ENCODE measurements at regions not wholly inside any gene's neighbourhood (a gene's known extent, or its start where the extent isn't known, plus 50 kb on each side); places are given as distances from the start of the nearest gene placed in this dataset.
A peak's percentile ranks its signal among the peaks of the same experiment; 100 is the strongest.

DNA sequence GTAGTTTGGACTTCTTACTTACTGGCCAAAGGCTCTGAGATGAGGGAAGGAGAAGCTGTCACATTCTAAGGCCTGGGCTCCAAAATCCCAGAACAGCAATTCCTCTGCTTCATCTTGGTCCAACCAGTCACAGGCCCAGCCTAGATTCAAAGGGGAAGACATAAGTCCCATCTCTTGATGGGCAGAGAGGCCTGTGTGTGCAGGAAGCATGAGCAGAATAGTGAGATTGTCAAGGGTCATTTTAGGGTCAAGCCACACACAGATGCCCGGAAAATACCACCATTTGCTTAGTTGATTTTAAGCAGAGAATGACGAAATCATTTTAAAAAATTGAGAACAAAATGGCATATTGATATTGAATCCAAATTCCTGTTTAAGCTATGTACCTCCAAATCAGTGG, 580.9 kb upstream of the ZFP42 start:
- no CpG with 5 or more reads among the region's 2 CpGs for WGBS, 2 experiments (ENCODE audit: extremely low coverage in 2 of 2, insufficient read length in 1 of 2)
- H3K4me1 ChIP-seq (ENCODE audit: control insufficient read depth, insufficient read depth, low read length): no peaks in the 10 kb centered on the region
- no peak overlapping the region for H3K4ac ChIP-seq (ENCODE audit: low read depth, low read length)
- H2AFZ ChIP-seq (replicated peaks; ENCODE audit: low read length, poor library complexity): peak overlapping the region; percentile 69
- no peak overlapping the region for H4K5ac ChIP-seq (ENCODE audit: low read depth, low read length)
- no peak overlapping the region for H3K27ac ChIP-seq (ENCODE audit: insufficient read depth, low read length)
- no peaks in the 10 kb centered on the region for H3K79me1 ChIP-seq (ENCODE audit: low read depth in 1 of 2, low read length in 2 of 2)
- H4K91ac ChIP-seq (ENCODE audit: insufficient read depth, low read depth, low read length): peak overlapping the region; percentile 50; the same call in 1 of the 2 replicates
- H4K20me1 ChIP-seq (ENCODE audit: insufficient read depth, low read length): no peaks in the 10 kb centered on the region
- peak overlapping the region; percentile 61; the same call in 1 of the 3 replicates for H2BK15ac ChIP-seq (ENCODE audit: low read depth, low read length)
- ChIA-PET CTCF (interaction anchor here (1.5 kb wide), 1 partner anchor 386 kb away, joined by 3 read pairs; no protein-coding TSS in a partner anchor), POLR2A (ENCODE audit: unreplicated experiment) (no interaction called here)
- no peaks in the 10 kb centered on the region for H3K27me3 ChIP-seq (ENCODE audit: control insufficient read depth, insufficient read depth, low read length)
- no peak for DNase-seq
- H3K14ac ChIP-seq (replicated peaks; ENCODE audit: low read depth, low read length): no peak overlapping the region; the same call in 1 of the 2 replicates
- H3K36me3 ChIP-seq (ENCODE audit: control insufficient read depth, insufficient read depth, low read length): no peaks in the 10 kb centered on the region
- H2AK5ac ChIP-seq (ENCODE audit: low read depth, low read length): peak overlapping the region; percentile 48; the same call in 1 of the 2 replicates
- no TSS peak for BruUV-seq (replicated peaks)
- H3K9ac ChIP-seq (ENCODE audit: low read depth, low read length): no peak overlapping the region
- no peak for ATAC-seq (ENCODE audit: low read depth)
- H2BK20ac ChIP-seq (ENCODE audit: low read depth, low read length): peak overlapping the region; percentile 70
- H2AK9ac ChIP-seq (replicated peaks; ENCODE audit: low read depth, low read length, poor library complexity): peak overlapping the region; percentile 44
- no peak overlapping the region for H3K4me2 ChIP-seq (ENCODE audit: low read depth, low read length)
- H3K18ac ChIP-seq (ENCODE audit: low read depth, low read length): no peak overlapping the region; the same call in 1 of the 2 replicates
- no peak overlapping the region for H2BK5ac ChIP-seq (ENCODE audit: low read depth, low read length, poor library complexity, severe bottlenecking)
- in situ Hi-C loops (cut with MboI; ENCODE audit: low sequenced_read_pairs): no loop called here
- H3K56ac ChIP-seq (ENCODE audit: extremely low read depth, insufficient read depth, low read length): no peak overlapping the region
- H3K9me1 ChIP-seq (ENCODE audit: insufficient read depth, low read length): no peaks in the 10 kb centered on the region
- H2BK120ac ChIP-seq (ENCODE audit: low read depth, low read length): no peak overlapping the region; the same call in 1 of the 2 replicates
- no peak overlapping the region for H3K4me3 ChIP-seq (ENCODE audit: insufficient read depth, low read depth, low read length)
- H3K23ac ChIP-seq (ENCODE audit: low read depth, low read length): no peak overlapping the region
- no peak overlapping the region; a peak in 1 of 4 replicates for H4K8ac ChIP-seq (ENCODE audit: low read depth in 2 of 2, low read length in 2 of 2)
- dilution Hi-C loops (cut with HindIII; ENCODE audit: low sequenced_read_pairs, unreplicated experiment): no loop called here
- intact Hi-C loops (cut with micrococcal nuclease): no loop called here
- H3K9me3 ChIP-seq (ENCODE audit: control insufficient read depth, insufficient read depth, low read length): peaks cover 5% of the 10 kb centered on the region; the same call in 1 of the 2 replicates
- TF ChIP-seq NFE2L2 (IDR thresholded peaks at IDR 0.05; ENCODE audit: low read depth, low read length): no peak
- no peak for TF ChIP-seq RFX5 (IDR thresholded peaks at IDR 0.05; ENCODE audit: low read depth, low read length)
- TF ChIP-seq POLR2A (IDR thresholded peaks at IDR 0.05; ENCODE audit: low read depth, low read length): no peak
- no peak for TF ChIP-seq MAZ (IDR thresholded peaks at IDR 0.05; ENCODE audit: borderline replicate concordance, low read depth, low read length)
- no peak for TF ChIP-seq BHLHE40 (IDR thresholded peaks at IDR 0.05; ENCODE audit: low read depth, low read length)
- TF ChIP-seq SMC3 (IDR thresholded peaks at IDR 0.05; ENCODE audit: low read depth, low read length): no peak
- TF ChIP-seq, protein P1, sequence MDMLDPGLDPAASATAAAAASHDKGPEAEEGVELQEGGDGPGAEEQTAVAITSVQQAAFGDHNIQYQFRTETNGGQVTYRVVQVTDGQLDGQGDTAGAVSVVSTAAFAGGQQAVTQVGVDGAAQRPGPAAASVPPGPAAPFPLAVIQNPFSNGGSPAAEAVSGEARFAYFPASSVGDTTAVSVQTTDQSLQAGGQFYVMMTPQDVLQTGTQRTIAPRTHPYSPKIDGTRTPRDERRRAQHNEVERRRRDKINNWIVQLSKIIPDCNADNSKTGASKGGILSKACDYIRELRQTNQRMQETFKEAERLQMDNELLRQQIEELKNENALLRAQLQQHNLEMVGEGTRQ (IDR thresholded peaks at IDR 0.05; ENCODE audit: low read depth, low read length): no peak
- TF ChIP-seq MAFK (IDR thresholded peaks at IDR 0.05; ENCODE audit: low read depth, low read length): no peak
- no peak for TF ChIP-seq RAD21 (IDR thresholded peaks at IDR 0.05; ENCODE audit: low read length)
- TF ChIP-seq, protein P2, sequence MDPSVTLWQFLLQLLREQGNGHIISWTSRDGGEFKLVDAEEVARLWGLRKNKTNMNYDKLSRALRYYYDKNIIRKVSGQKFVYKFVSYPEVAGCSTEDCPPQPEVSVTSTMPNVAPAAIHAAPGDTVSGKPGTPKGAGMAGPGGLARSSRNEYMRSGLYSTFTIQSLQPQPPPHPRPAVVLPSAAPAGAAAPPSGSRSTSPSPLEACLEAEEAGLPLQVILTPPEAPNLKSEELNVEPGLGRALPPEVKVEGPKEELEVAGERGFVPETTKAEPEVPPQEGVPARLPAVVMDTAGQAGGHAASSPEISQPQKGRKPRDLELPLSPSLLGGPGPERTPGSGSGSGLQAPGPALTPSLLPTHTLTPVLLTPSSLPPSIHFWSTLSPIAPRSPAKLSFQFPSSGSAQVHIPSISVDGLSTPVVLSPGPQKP (IDR thresholded peaks at IDR 0.05; ENCODE audit: borderline replicate concordance, low read depth, low read length): no peak
- no peak for TF ChIP-seq MXI1 (IDR thresholded peaks at IDR 0.05; ENCODE audit: borderline replicate concordance, low read depth, low read length)
- TF ChIP-seq CEBPB (IDR thresholded peaks at IDR 0.05; ENCODE audit: low read depth, low read length): no peak
- TF ChIP-seq FOS (IDR thresholded peaks at IDR 0.05; ENCODE audit: low read depth, low read length): no peak
- no peak for TF ChIP-seq RCOR1 (IDR thresholded peaks at IDR 0.05; ENCODE audit: insufficient replicate concordance, low read length)
